ENCODE measurements at regions not wholly inside any gene's neighbourhood (a gene's known extent, or its start where the extent isn't known, plus 50 kb on each side); places are given as distances from the start of the nearest gene placed in this dataset.
A peak's percentile ranks its signal among the peaks of the same experiment; 100 is the strongest.

GRCh38 chr1:187933562-187934419 is 1105.0 kb downstream of the PLA2G4A start:
- no peaks in the 10 kb centered on the region for H3K27me3 ChIP-seq (ENCODE audit: low read depth, low read length)
- H3K9me3 ChIP-seq (ENCODE audit: insufficient read depth, low read length) = peaks cover 22% of the 10 kb centered on the region; the same call in 1 of the 2 replicates
- H3K27ac ChIP-seq (ENCODE audit: low read length) = no peak overlapping the region
- H2AFZ ChIP-seq (ENCODE audit: low read depth, low read length) = peak overlapping the region; percentile 6; the same call in 1 of the 2 replicates
- no peak overlapping the region for H3K4me3 ChIP-seq (ENCODE audit: low read length)
- H4K20me1 ChIP-seq (ENCODE audit: insufficient read depth, low read length) = no peaks in the 10 kb centered on the region
- H3K36me3 ChIP-seq (replicated peaks; ENCODE audit: low read depth, low read length) = peaks cover 28% of the 10 kb centered on the region
- TF ChIP-seq, protein P1, sequence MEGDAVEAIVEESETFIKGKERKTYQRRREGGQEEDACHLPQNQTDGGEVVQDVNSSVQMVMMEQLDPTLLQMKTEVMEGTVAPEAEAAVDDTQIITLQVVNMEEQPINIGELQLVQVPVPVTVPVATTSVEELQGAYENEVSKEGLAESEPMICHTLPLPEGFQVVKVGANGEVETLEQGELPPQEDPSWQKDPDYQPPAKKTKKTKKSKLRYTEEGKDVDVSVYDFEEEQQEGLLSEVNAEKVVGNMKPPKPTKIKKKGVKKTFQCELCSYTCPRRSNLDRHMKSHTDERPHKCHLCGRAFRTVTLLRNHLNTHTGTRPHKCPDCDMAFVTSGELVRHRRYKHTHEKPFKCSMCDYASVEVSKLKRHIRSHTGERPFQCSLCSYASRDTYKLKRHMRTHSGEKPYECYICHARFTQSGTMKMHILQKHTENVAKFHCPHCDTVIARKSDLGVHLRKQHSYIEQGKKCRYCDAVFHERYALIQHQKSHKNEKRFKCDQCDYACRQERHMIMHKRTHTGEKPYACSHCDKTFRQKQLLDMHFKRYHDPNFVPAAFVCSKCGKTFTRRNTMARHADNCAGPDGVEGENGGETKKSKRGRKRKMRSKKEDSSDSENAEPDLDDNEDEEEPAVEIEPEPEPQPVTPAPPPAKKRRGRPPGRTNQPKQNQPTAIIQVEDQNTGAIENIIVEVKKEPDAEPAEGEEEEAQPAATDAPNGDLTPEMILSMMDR (IDR thresholded peaks at IDR 0.05; ENCODE audit: low read depth, low read length) = no peak
- TF ChIP-seq EZH2phosphoT487 (IDR thresholded peaks at IDR 0.05; ENCODE audit: low read depth) = no peak
- H3K9ac ChIP-seq (ENCODE audit: low read length) = no peak overlapping the region
- H3K4me2 ChIP-seq (ENCODE audit: low read length) = no peak overlapping the region
- peaks cover 27% of the 10 kb centered on the region for H3K4me1 ChIP-seq (ENCODE audit: low read length)
- no peaks in the 10 kb centered on the region for H3K79me2 ChIP-seq (ENCODE audit: low read length)

- no peak for TF ChIP-seq EZH2phosphoT487 (IDR thresholded peaks at IDR 0.05; ENCODE audit: low read depth)
- TF ChIP-seq, protein P1 (IDR thresholded peaks at IDR 0.05; ENCODE audit: low read depth, low read length) = no peak
- H4K20me1 ChIP-seq (ENCODE audit: insufficient read depth, low read length) = no peaks in the 10 kb centered on the region
- no peak overlapping the region for H3K4me3 ChIP-seq (ENCODE audit: low read length)
- H3K4me2 ChIP-seq (ENCODE audit: low read length) = peak overlapping the region; percentile 7; the same call in 1 of the 2 replicates
- H3K9me3 ChIP-seq (ENCODE audit: insufficient read depth, low read length) = peaks cover 22% of the 10 kb centered on the region; the same call in 1 of the 2 replicates
- no peaks in the 10 kb centered on the region for H3K79me2 ChIP-seq (ENCODE audit: low read length)
- H3K27ac ChIP-seq (ENCODE audit: low read length) = peak overlapping the region; percentile 15; the same call in 1 of the 2 replicates
- peaks cover 24% of the 10 kb centered on the region for H3K4me1 ChIP-seq (ENCODE audit: low read length)
- H3K36me3 ChIP-seq (replicated peaks; ENCODE audit: low read depth, low read length) = peaks cover 28% of the 10 kb centered on the region
- no peak overlapping the region for H3K9ac ChIP-seq (ENCODE audit: low read length)
- H2AFZ ChIP-seq (ENCODE audit: low read depth, low read length) = 0 out of 2 replicates have a peak overlapping the region, but pooled peaks have one; percentile 4
- no peaks in the 10 kb centered on the region for H3K27me3 ChIP-seq (ENCODE audit: low read depth, low read length)
Measured at GRCh38 chr1:187936667-187937066, 1107.9 kb downstream of the PLA2G4A start.

GRCh38 chr1:187938092-187938491 is 1109.3 kb downstream of the PLA2G4A start:
- peaks cover 22% of the 10 kb centered on the region; the same call in 1 of the 2 replicates for H3K9me3 ChIP-seq (ENCODE audit: insufficient read depth, low read length)
- no peaks in the 10 kb centered on the region for H3K27me3 ChIP-seq (ENCODE audit: low read depth, low read length)
- no peak overlapping the region for H3K9ac ChIP-seq (ENCODE audit: low read length)
- no peaks in the 10 kb centered on the region for H4K20me1 ChIP-seq (ENCODE audit: insufficient read depth, low read length)
- H3K27ac ChIP-seq (ENCODE audit: low read length) = no peak overlapping the region
- H3K4me1 ChIP-seq (ENCODE audit: low read length) = peaks cover 24% of the 10 kb centered on the region
- TF ChIP-seq, protein P1 (IDR thresholded peaks at IDR 0.05; ENCODE audit: low read depth, low read length) = no peak
- no peak for TF ChIP-seq EZH2phosphoT487 (IDR thresholded peaks at IDR 0.05; ENCODE audit: low read depth)
- H2AFZ ChIP-seq (ENCODE audit: low read depth, low read length) = no peak overlapping the region
- no peak overlapping the region for H3K4me2 ChIP-seq (ENCODE audit: low read length)
- H3K79me2 ChIP-seq (ENCODE audit: low read length) = no peaks in the 10 kb centered on the region
- no peak overlapping the region for H3K4me3 ChIP-seq (ENCODE audit: low read length)
- H3K36me3 ChIP-seq (replicated peaks; ENCODE audit: low read depth, low read length) = peaks cover 28% of the 10 kb centered on the region

DNA sequence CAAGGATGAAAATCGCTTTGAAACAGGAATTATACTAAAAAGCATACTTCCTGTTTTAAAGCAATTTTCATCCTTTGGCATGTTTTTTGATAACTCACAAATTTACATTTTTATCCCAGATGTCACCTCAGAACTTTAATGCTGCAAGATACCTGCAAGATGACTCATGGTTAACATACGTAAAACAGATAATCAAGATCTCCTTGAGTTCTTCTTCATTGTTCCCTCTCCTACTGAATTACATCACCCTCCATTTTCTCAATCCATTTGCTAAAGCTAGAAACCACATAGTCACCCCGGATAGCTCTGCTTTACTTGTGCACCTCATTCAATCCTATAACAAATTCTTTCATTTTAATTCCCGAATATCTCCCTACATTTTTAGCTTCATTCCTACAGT is 1114.2 kb downstream of the PLA2G4A start:
- H3K4me3 ChIP-seq (ENCODE audit: low read length) = no peak overlapping the region
- H3K27ac ChIP-seq (ENCODE audit: low read length) = no peak overlapping the region
- H3K4me1 ChIP-seq (ENCODE audit: low read length) = peaks cover 9% of the 10 kb centered on the region
- peaks cover 12% of the 10 kb centered on the region; the same call in 1 of the 2 replicates for H3K9me3 ChIP-seq (ENCODE audit: insufficient read depth, low read length)
- no peak for TF ChIP-seq EZH2phosphoT487 (IDR thresholded peaks at IDR 0.05; ENCODE audit: low read depth)
- TF ChIP-seq, protein P1 (IDR thresholded peaks at IDR 0.05; ENCODE audit: low read depth, low read length) = no peak
- no peaks in the 10 kb centered on the region for H3K27me3 ChIP-seq (ENCODE audit: low read depth, low read length)
- no peak overlapping the region for H3K9ac ChIP-seq (ENCODE audit: low read length)
- H2AFZ ChIP-seq (ENCODE audit: low read depth, low read length) = 0 out of 2 replicates have a peak overlapping the region, but pooled peaks have one; percentile 35
- no peaks in the 10 kb centered on the region for H4K20me1 ChIP-seq (ENCODE audit: insufficient read depth, low read length)
- H3K79me2 ChIP-seq (ENCODE audit: low read length) = no peaks in the 10 kb centered on the region
- no peak overlapping the region for H3K4me2 ChIP-seq (ENCODE audit: low read length)
- H3K36me3 ChIP-seq (replicated peaks; ENCODE audit: low read depth, low read length) = peaks cover 2% of the 10 kb centered on the region

All from OCI-LY3 (cell line).